GM23248 (cell line): ENCODE measurements at regions not wholly inside any gene's neighbourhood (a gene's known extent, or its start where the extent isn't known, plus 50 kb on each side); places are given as distances from the start of the nearest gene placed in this dataset.
A peak's percentile ranks its signal among the peaks of the same experiment; 100 is the strongest.

Experiments
- DNase-seq: peaks from one replicate; pipeline ENCODE4 v3.0.0-alpha.2; 2015
- H2AFZ ChIP-seq: fragments of 200-600 bp; sonication (generic); 2 replicates; pipeline ENCODE4 v1.6.1; 2016; ENCODE audit warnings: antibody characterized with exemption
- H3F3A ChIP-seq: fragments of 200-600 bp; sonication (generic); 2 replicates; pipeline ENCODE4 v1.6.1; 2016; ENCODE audit warnings: mild to moderate bottlenecking, antibody characterized with exemption, mixed run types; ENCODE audit not compliant: insufficient read depth
- H3K27ac ChIP-seq: fragments of 200-600 bp; sonication (generic); 2 replicates; pipeline ENCODE4 v1.5.1; 2016; ENCODE audit warnings: mild to moderate bottlenecking
- H3K27me3 ChIP-seq: fragments of 200-600 bp; sonication (generic); replicated peaks from 2 replicates; pipeline ENCODE4 v1.6.1; 2016; ENCODE audit warnings: mild to moderate bottlenecking; ENCODE audit not compliant: insufficient read depth
- H3K36me3 ChIP-seq: fragments of 200-600 bp; sonication (generic); 2 replicates; pipeline ENCODE4 v1.6.1; 2016; ENCODE audit warnings: low read depth, mild to moderate bottlenecking
- H3K4me1 ChIP-seq: fragments of 200-600 bp; sonication (generic); 2 replicates; pipeline ENCODE4 v1.6.1; 2016; ENCODE audit warnings: mild to moderate bottlenecking; ENCODE audit not compliant: insufficient read depth
- H3K4me2 ChIP-seq: fragments of 200-600 bp; sonication (generic); one replicate; pipeline ENCODE4 v1.6.1; 2016; ENCODE audit warnings: mild to moderate bottlenecking; ENCODE audit not compliant: unreplicated experiment
- H3K4me3 ChIP-seq: fragments of 200-600 bp; sonication (generic); 2 replicates; pipeline ENCODE4 v1.5.1; 2016; ENCODE audit warnings: mild to moderate bottlenecking
- H3K79me2 ChIP-seq: fragments of 200-600 bp; sonication (generic); 2 replicates; pipeline ENCODE4 v1.6.1; 2016; ENCODE audit warnings: mild to moderate bottlenecking; ENCODE audit not compliant: insufficient read depth
- H3K9ac ChIP-seq: fragments of 200-600 bp; sonication (generic); 2 replicates; pipeline ENCODE4 v1.6.1; 2016; ENCODE audit warnings: mild to moderate bottlenecking
- H3K9me2 ChIP-seq: fragments of 200-600 bp; sonication (generic); 2 replicates; pipeline ENCODE4 v1.6.1; 2016; ENCODE audit warnings: mixed run types, mild to moderate bottlenecking, moderate library complexity; ENCODE audit not compliant: insufficient read depth
- H3K9me3 ChIP-seq: fragments of 200-600 bp; sonication (generic); one replicate; pipeline ENCODE4 v1.6.1; 2017; ENCODE audit warnings: low read depth
- H4K20me1 ChIP-seq: fragments of 200-600 bp; sonication (generic); 2 replicates; pipeline ENCODE4 v1.6.0; 2016; ENCODE audit not compliant: insufficient read depth
- EZH2 ChIP-seq: fragments of 200-600 bp; sonication (generic); IDR thresholded peaks from 2 replicates; pipeline ENCODE4 v1.6.1; 2018; ENCODE audit warnings: antibody characterized with exemption, mild to moderate bottlenecking; ENCODE audit not compliant: insufficient read depth, poor library complexity, severe bottlenecking
- EZH2phosphoT487 ChIP-seq: fragments of 200-600 bp; sonication (generic); IDR thresholded peaks from 2 replicates; pipeline ENCODE4 v1.6.1; 2018; ENCODE audit warnings: antibody characterized with exemption, moderate library complexity, mild to moderate bottlenecking, low read depth; ENCODE audit not compliant: insufficient read depth
- WGBS, 2 experiments: methylation state at CpG; one replicate each; pipeline ENCODE4 v1.1.6; 2015 to 2017; ENCODE audit warnings: low lambda C conversion rate in 2 of 2, low coverage in 1 of 2; ENCODE audit errors: missing lambda C conversion rate in 2 of 2; 5-methylcytosine and 5-hydroxymethylcytosine counted together
- in situ Hi-C: fragments of 300-500 bp; cut with MboI; formaldehyde crosslinking; loops from 2 replicates; pipeline ENCODE4 v1.15.0; 2020

- Histone ChIP-seq H2AFZ (peak overlapping the region; percentile 32), H3K4me1 (peaks cover 38% of the 10 kb centered on the region), H3K27me3 (no peaks in the 10 kb centered on the region), H3F3A (peaks cover 18% of the 10 kb centered on the region), H3K4me3 (no peak overlapping the region), H3K36me3 (no peaks in the 10 kb centered on the region), H4K20me1 (no peaks in the 10 kb centered on the region), H3K79me2 (no peaks in the 10 kb centered on the region), H3K9ac (peak overlapping the region; percentile 31; the same call in 1 of the 2 replicates), H3K9me2 (no peaks in the 10 kb centered on the region), H3K9me3 (no peaks in the 10 kb centered on the region), H3K27ac (peak overlapping the region; percentile 76), H3K4me2 (peak overlapping the region; percentile 7)
- DNase-seq = peak; percentile 81
- in situ Hi-C loops = no loop called here
- no peak for TF ChIP-seq EZH2
- TF ChIP-seq EZH2phosphoT487 = no peak
- 41 to 48% methylated on average over 3 of the region's 3 CpGs for WGBS, 2 experiments
Observed at GRCh38 chr3:55185380-55185779, 257.5 kb upstream of the LRTM1 start.

- no peak overlapping the region for H3K4me2 ChIP-seq
- no peaks in the 10 kb centered on the region for H4K20me1 ChIP-seq
- H3F3A ChIP-seq = peaks cover 12% of the 10 kb centered on the region
- H3K9me3 ChIP-seq = no peaks in the 10 kb centered on the region
- no peaks in the 10 kb centered on the region for H3K9me2 ChIP-seq
- no peaks in the 10 kb centered on the region for H3K36me3 ChIP-seq
- no peak for DNase-seq
- no peak overlapping the region for H3K27ac ChIP-seq
- H3K9ac ChIP-seq = no peak overlapping the region
- in situ Hi-C loops = no loop called here
- H2AFZ ChIP-seq = no peak overlapping the region
- H3K4me1 ChIP-seq = peaks cover 36% of the 10 kb centered on the region
- no peaks in the 10 kb centered on the region for H3K79me2 ChIP-seq
- no peaks in the 10 kb centered on the region for H3K27me3 ChIP-seq
- TF ChIP-seq EZH2 (no peak), EZH2phosphoT487 (no peak)
- no peak overlapping the region for H3K4me3 ChIP-seq
Observed at GRCh38 chr3:55183201-55183600, 255.3 kb upstream of the LRTM1 start.

GRCh38 chr3:55180936-55181535, 253.2 kb upstream of the LRTM1 start:
- H3K4me1 ChIP-seq = peaks cover 36% of the 10 kb centered on the region
- H3K79me2 ChIP-seq = no peaks in the 10 kb centered on the region
- H3K9me3 ChIP-seq = no peaks in the 10 kb centered on the region
- 0 out of 2 replicates have a peak overlapping the region, but pooled peaks have one; percentile 60 for H2AFZ ChIP-seq
- no peak overlapping the region for H3K9ac ChIP-seq
- no peaks in the 10 kb centered on the region for H4K20me1 ChIP-seq
- TF ChIP-seq EZH2phosphoT487 = no peak
- TF ChIP-seq EZH2 = no peak
- 36 to 38% methylated on average over 6 of the region's 6 CpGs for WGBS, 2 experiments
- H3K27me3 ChIP-seq = no peaks in the 10 kb centered on the region
- H3K9me2 ChIP-seq = no peaks in the 10 kb centered on the region
- H3K4me2 ChIP-seq = no peak overlapping the region
- H3F3A ChIP-seq = peaks cover 10% of the 10 kb centered on the region
- no peak overlapping the region for H3K4me3 ChIP-seq
- peak overlapping the region; percentile 59 for H3K27ac ChIP-seq
- DNase-seq = peak; percentile 79
- in situ Hi-C loops = no loop called here
- H3K36me3 ChIP-seq = no peaks in the 10 kb centered on the region

GRCh38 chr3:55180161-55180560, 252.3 kb upstream of the LRTM1 start:
- Histone ChIP-seq H3K9me3 (no peaks in the 10 kb centered on the region), H2AFZ (peak overlapping the region; percentile 42; the same call in 1 of the 2 replicates), H3K27ac (peak overlapping the region; percentile 59), H3K79me2 (no peaks in the 10 kb centered on the region), H3K4me3 (no peak overlapping the region), H3K9me2 (no peaks in the 10 kb centered on the region), H3K36me3 (no peaks in the 10 kb centered on the region), H3K9ac (no peak overlapping the region), H3K4me1 (peaks cover 29% of the 10 kb centered on the region), H4K20me1 (no peaks in the 10 kb centered on the region), H3F3A (peaks cover under 1% of the 10 kb centered on the region), H3K4me2 (peak overlapping the region; percentile 11), H3K27me3 (no peaks in the 10 kb centered on the region)
- in situ Hi-C loops = no loop called here
- TF ChIP-seq EZH2 (no peak), EZH2phosphoT487 (no peak)
- DNase-seq = peak; percentile 80
- WGBS, 2 experiments = 12 to 20% methylated on average over 3 of the region's 3 CpGs
